GM23338 (cell line): ENCODE measurements at regions not wholly inside any gene's neighbourhood (a gene's known extent, or its start where the extent isn't known, plus 50 kb on each side); places are given as distances from the start of the nearest gene placed in this dataset.

Source experiments
- ATAC-seq: fragments of 200-7000 bp; cut with Tn5 transposase; 3 replicates; pipeline ENCODE4 v1.9.1; 2020
- DNase-seq: peaks from one replicate; pipeline ENCODE4 v3.0.0-alpha.2; 2015; ENCODE audit warnings: low spot score
- H2AFZ ChIP-seq: fragments of 200-600 bp; sonication (generic); 2 replicates; pipeline ENCODE4 v1.8.0; 2016; ENCODE audit warnings: antibody characterized with exemption, mild to moderate bottlenecking, moderate library complexity
- H3F3A ChIP-seq: fragments of 200-600 bp; sonication (generic); replicated peaks from 2 replicates; pipeline ENCODE4 v1.8.0; 2017; ENCODE audit warnings: antibody characterized with exemption, mixed run types, low read depth
- H3K27ac ChIP-seq: fragments of 200-600 bp; sonication (generic); 2 replicates; pipeline ENCODE4 v1.6.1; 2016; ENCODE audit warnings: low read depth
- H3K27me3 ChIP-seq: fragments of 200-600 bp; sonication (generic); 2 replicates; pipeline ENCODE4 v1.8.0; 2016; ENCODE audit warnings: mild to moderate bottlenecking, mixed run types, moderate library complexity; ENCODE audit not compliant: insufficient read depth
- H3K36me3 ChIP-seq: fragments of 200-600 bp; sonication (generic); 2 replicates; pipeline ENCODE4 v1.8.0; 2016; ENCODE audit warnings: mild to moderate bottlenecking; ENCODE audit not compliant: insufficient read depth
- H3K4me1 ChIP-seq: fragments of 200-600 bp; sonication (generic); 2 replicates; pipeline ENCODE4 v1.8.0; 2016; ENCODE audit warnings: mild to moderate bottlenecking, moderate library complexity; ENCODE audit not compliant: insufficient read depth
- H3K4me2 ChIP-seq: fragments of 200-600 bp; sonication (generic); 2 replicates; pipeline ENCODE4 v1.7.1; 2017; ENCODE audit warnings: mixed run types
- H3K4me3 ChIP-seq: fragments of 200-600 bp; sonication (generic); 2 replicates; pipeline ENCODE4 v1.6.1; 2016; ENCODE audit warnings: mixed run types
- H3K79me2 ChIP-seq: fragments of 200-600 bp; sonication (generic); replicated peaks from 2 replicates; pipeline ENCODE4 v1.8.0; 2017; ENCODE audit warnings: mild to moderate bottlenecking; ENCODE audit not compliant: insufficient read depth
- H3K9me2 ChIP-seq: fragments of 200-600 bp; sonication (generic); 2 replicates; pipeline ENCODE4 v1.8.0; 2017; ENCODE audit not compliant: insufficient read depth
- H4K20me1 ChIP-seq: fragments of 200-600 bp; sonication (generic); replicated peaks from 2 replicates; pipeline ENCODE4 v1.8.0; 2017; ENCODE audit warnings: mild to moderate bottlenecking; ENCODE audit not compliant: insufficient read depth
- H3K27ac Mint-ChIP-seq: 2 replicates; pipeline ENCODE4 v1.8.0; 2020; ENCODE audit warnings: inconsistent platforms, mild to moderate bottlenecking, moderate library complexity, mixed read lengths
- H3K27me3 Mint-ChIP-seq: 3 replicates; pipeline ENCODE4 v1.8.0; 2022; ENCODE audit warnings: low read depth, mild to moderate bottlenecking, moderate library complexity, mixed read lengths, inconsistent platforms; ENCODE audit not compliant: insufficient read depth, poor library complexity
- H3K36me3 Mint-ChIP-seq: 3 replicates; pipeline ENCODE4 v1.8.0; 2021; ENCODE audit warnings: low read depth, mild to moderate bottlenecking, inconsistent platforms, moderate library complexity, mixed read lengths
- H3K4me1 Mint-ChIP-seq: 3 replicates; pipeline ENCODE4 v1.8.0; 2020; ENCODE audit warnings: mild to moderate bottlenecking, inconsistent platforms, mixed read lengths
- H3K4me3 Mint-ChIP-seq: 3 replicates; pipeline ENCODE4 v1.8.0; 2021; ENCODE audit warnings: moderate library complexity, mild to moderate bottlenecking, inconsistent platforms, mixed read lengths
- H3K9me3 Mint-ChIP-seq: 3 replicates; pipeline ENCODE4 v1.8.0; 2020; ENCODE audit warnings: moderate library complexity, mild to moderate bottlenecking, inconsistent platforms, mixed read lengths
- CREB1 ChIP-seq: fragments of 250-450 bp; sonication (Bioruptor Pico); IDR thresholded peaks from 2 replicates; pipeline ENCODE4 v1.5.0; 2020; ENCODE audit warnings: low read depth, mild to moderate bottlenecking, moderate library complexity
- EZH2 ChIP-seq: fragments of 200-600 bp; sonication (generic); IDR thresholded peaks from one replicate; pipeline ENCODE4 v1.8.0; 2017; ENCODE audit warnings: antibody characterized with exemption, mild to moderate bottlenecking, low read depth; ENCODE audit not compliant: unreplicated experiment
- NANOG ChIP-seq: IDR thresholded peaks from 2 replicates; pipeline ENCODE4 v1.6.1; 2016; ENCODE audit warnings: antibody characterized with exemption, borderline replicate concordance
- ZNF114 ChIP-seq: fragments of 250-450 bp; sonication (Bioruptor Pico); IDR thresholded peaks from 2 replicates; pipeline ENCODE4 v1.5.0; 2020; ENCODE audit warnings: mild to moderate bottlenecking, moderate library complexity
- ZNF331 ChIP-seq: fragments of 250-450 bp; sonication (Bioruptor Pico); IDR thresholded peaks from 2 replicates; pipeline ENCODE4 v1.5.0; 2020; ENCODE audit warnings: low read depth, mild to moderate bottlenecking, moderate library complexity
- ZNF462 ChIP-seq: fragments of 250-450 bp; sonication (Bioruptor Pico); IDR thresholded peaks from 2 replicates; pipeline ENCODE4 v1.5.0; 2020; ENCODE audit warnings: mild to moderate bottlenecking, moderate library complexity

DNA sequence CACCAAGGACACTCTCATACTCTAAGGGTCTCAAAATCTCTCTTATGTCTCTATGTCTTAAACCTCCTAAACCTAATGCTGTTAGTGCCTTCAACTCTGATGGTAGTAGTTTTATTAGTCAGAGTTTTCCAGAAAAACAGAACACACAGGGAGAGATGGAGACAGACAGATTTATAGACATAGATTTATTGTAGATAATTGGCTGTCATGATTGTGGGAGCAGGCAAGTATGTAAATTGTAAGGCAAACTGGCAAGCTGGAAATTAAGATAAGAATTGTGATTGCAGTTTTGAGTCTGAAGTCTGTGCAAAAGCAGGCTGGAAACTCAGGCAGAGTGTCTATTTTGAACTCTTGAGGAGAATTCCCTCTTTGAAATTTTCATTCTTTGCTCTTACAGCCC is 96.3 kb upstream of the ROBO1 start (continued):
- no peak for TF ChIP-seq ZNF462 (CRISPR knock-in tag)
- TF ChIP-seq ZNF114 (CRISPR knock-in tag) = no peak

DNA sequence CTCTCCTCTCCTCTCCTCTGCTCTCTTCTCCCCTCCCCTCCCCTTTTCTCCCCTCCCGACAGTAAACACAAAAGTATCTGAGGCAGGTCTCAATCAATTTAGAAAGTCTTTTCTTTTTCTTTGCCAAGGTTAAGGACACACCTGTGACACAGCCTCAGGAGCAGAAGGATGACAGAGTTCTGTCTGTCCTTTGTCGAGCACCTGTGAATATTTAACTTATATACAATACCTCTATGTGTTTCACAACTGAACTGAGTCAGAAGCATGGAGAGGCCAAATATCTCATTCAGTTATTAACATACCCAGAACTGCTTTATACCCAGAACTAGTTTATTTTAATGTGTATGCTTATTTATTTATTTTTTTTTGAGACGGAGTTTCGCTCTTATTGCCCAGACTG is 81.1 kb upstream of the ROBO1 start:
- TF ChIP-seq CREB1 (CRISPR knock-in tag) (no peak), EZH2 (no peak), ZNF331 (CRISPR knock-in tag) (no peak), NANOG (no peak)
- DNase-seq (no peak), ATAC-seq (no peak)
- Histone ChIP-seq H4K20me1 (no peaks in the 10 kb centered on the region), H3F3A (no peaks in the 10 kb centered on the region), H3K27ac (no peak overlapping the region), H3K9me2 (no peaks in the 10 kb centered on the region), H3K4me2 (no peak overlapping the region), H3K36me3 (no peaks in the 10 kb centered on the region), H3K4me3 (no peak overlapping the region), H3K27me3 (no peaks in the 10 kb centered on the region), H3K4me1 (no peaks in the 10 kb centered on the region), H3K79me2 (no peaks in the 10 kb centered on the region), H2AFZ (no peak overlapping the region)
- H3K4me1 Mint-ChIP-seq = no peaks in the 10 kb centered on the region
- no peaks in the 10 kb centered on the region; the same call in 2 of the 3 replicates for H3K9me3 Mint-ChIP-seq
- H3K27ac Mint-ChIP-seq = no peak overlapping the region
- H3K36me3 Mint-ChIP-seq = no peaks in the 10 kb centered on the region
- H3K4me3 Mint-ChIP-seq = no peak overlapping the region
- H3K27me3 Mint-ChIP-seq = no peaks in the 10 kb centered on the region
